GM23338 (cell line): ENCODE measurements at regions not wholly inside any gene's neighbourhood (a gene's known extent, or its start where the extent isn't known, plus 50 kb on each side); places are given as distances from the start of the nearest gene placed in this dataset.
A peak's percentile ranks its signal among the peaks of the same experiment; 100 is the strongest.

Source experiments
- ATAC-seq: fragments of 200-7000 bp; cut with Tn5 transposase; 3 replicates; pipeline ENCODE4 v1.9.1; 2020
- DNase-seq: peaks from one replicate; pipeline ENCODE4 v3.0.0-alpha.2; 2015; ENCODE audit warnings: low spot score
- H2AFZ ChIP-seq: fragments of 200-600 bp; sonication (generic); 2 replicates; pipeline ENCODE4 v1.8.0; 2016; ENCODE audit warnings: antibody characterized with exemption, mild to moderate bottlenecking, moderate library complexity
- H3F3A ChIP-seq: fragments of 200-600 bp; sonication (generic); replicated peaks from 2 replicates; pipeline ENCODE4 v1.8.0; 2017; ENCODE audit warnings: antibody characterized with exemption, mixed run types, low read depth
- H3K27ac ChIP-seq: fragments of 200-600 bp; sonication (generic); 2 replicates; pipeline ENCODE4 v1.6.1; 2016; ENCODE audit warnings: low read depth
- H3K27me3 ChIP-seq: fragments of 200-600 bp; sonication (generic); 2 replicates; pipeline ENCODE4 v1.8.0; 2016; ENCODE audit warnings: mild to moderate bottlenecking, mixed run types, moderate library complexity; ENCODE audit not compliant: insufficient read depth
- H3K36me3 ChIP-seq: fragments of 200-600 bp; sonication (generic); 2 replicates; pipeline ENCODE4 v1.8.0; 2016; ENCODE audit warnings: mild to moderate bottlenecking; ENCODE audit not compliant: insufficient read depth
- H3K4me1 ChIP-seq: fragments of 200-600 bp; sonication (generic); 2 replicates; pipeline ENCODE4 v1.8.0; 2016; ENCODE audit warnings: mild to moderate bottlenecking, moderate library complexity; ENCODE audit not compliant: insufficient read depth
- H3K4me2 ChIP-seq: fragments of 200-600 bp; sonication (generic); 2 replicates; pipeline ENCODE4 v1.7.1; 2017; ENCODE audit warnings: mixed run types
- H3K4me3 ChIP-seq: fragments of 200-600 bp; sonication (generic); 2 replicates; pipeline ENCODE4 v1.6.1; 2016; ENCODE audit warnings: mixed run types
- H3K79me2 ChIP-seq: fragments of 200-600 bp; sonication (generic); replicated peaks from 2 replicates; pipeline ENCODE4 v1.8.0; 2017; ENCODE audit warnings: mild to moderate bottlenecking; ENCODE audit not compliant: insufficient read depth
- H3K9me2 ChIP-seq: fragments of 200-600 bp; sonication (generic); 2 replicates; pipeline ENCODE4 v1.8.0; 2017; ENCODE audit not compliant: insufficient read depth
- H4K20me1 ChIP-seq: fragments of 200-600 bp; sonication (generic); replicated peaks from 2 replicates; pipeline ENCODE4 v1.8.0; 2017; ENCODE audit warnings: mild to moderate bottlenecking; ENCODE audit not compliant: insufficient read depth
- H3K27ac Mint-ChIP-seq: 2 replicates; pipeline ENCODE4 v1.8.0; 2020; ENCODE audit warnings: inconsistent platforms, mild to moderate bottlenecking, moderate library complexity, mixed read lengths
- H3K27me3 Mint-ChIP-seq: 3 replicates; pipeline ENCODE4 v1.8.0; 2022; ENCODE audit warnings: low read depth, mild to moderate bottlenecking, moderate library complexity, mixed read lengths, inconsistent platforms; ENCODE audit not compliant: insufficient read depth, poor library complexity
- H3K36me3 Mint-ChIP-seq: 3 replicates; pipeline ENCODE4 v1.8.0; 2021; ENCODE audit warnings: low read depth, mild to moderate bottlenecking, inconsistent platforms, moderate library complexity, mixed read lengths
- H3K4me1 Mint-ChIP-seq: 3 replicates; pipeline ENCODE4 v1.8.0; 2020; ENCODE audit warnings: mild to moderate bottlenecking, inconsistent platforms, mixed read lengths
- H3K4me3 Mint-ChIP-seq: 3 replicates; pipeline ENCODE4 v1.8.0; 2021; ENCODE audit warnings: moderate library complexity, mild to moderate bottlenecking, inconsistent platforms, mixed read lengths
- H3K9me3 Mint-ChIP-seq: 3 replicates; pipeline ENCODE4 v1.8.0; 2020; ENCODE audit warnings: moderate library complexity, mild to moderate bottlenecking, inconsistent platforms, mixed read lengths
- CREB1 ChIP-seq: fragments of 250-450 bp; sonication (Bioruptor Pico); IDR thresholded peaks from 2 replicates; pipeline ENCODE4 v1.5.0; 2020; ENCODE audit warnings: low read depth, mild to moderate bottlenecking, moderate library complexity
- CTCF ChIP-seq, 2 experiments: fragments of 200-600 bp in 1 of 2; sonication (generic) in 1 of 2; conservative IDR thresholded peaks; 2 replicates each; pipeline versions ENCODE4 v1.5.1 to v1.6.1; 2016 to 2017; ENCODE audit warnings: antibody characterized with exemption in 2 of 2, low read depth in 2 of 2, mild to moderate bottlenecking in 2 of 2, moderate library complexity in 1 of 2
- ETS1 ChIP-seq: IDR thresholded peaks from 2 replicates; pipeline ENCODE4 v1.6.1; 2016; ENCODE audit warnings: antibody characterized with exemption
- EZH2 ChIP-seq: fragments of 200-600 bp; sonication (generic); IDR thresholded peaks from one replicate; pipeline ENCODE4 v1.8.0; 2017; ENCODE audit warnings: antibody characterized with exemption, mild to moderate bottlenecking, low read depth; ENCODE audit not compliant: unreplicated experiment
- EZH2phosphoT487 ChIP-seq: fragments of 200-600 bp; sonication (generic); IDR thresholded peaks from one replicate; pipeline ENCODE4 v1.8.1; 2018; ENCODE audit warnings: antibody characterized with exemption; ENCODE audit not compliant: unreplicated experiment
- JUNB ChIP-seq: IDR thresholded peaks from one replicate; pipeline ENCODE4 v1.6.1; 2016; ENCODE audit warnings: antibody characterized with exemption; ENCODE audit not compliant: unreplicated experiment
- NANOG ChIP-seq: IDR thresholded peaks from 2 replicates; pipeline ENCODE4 v1.6.1; 2016; ENCODE audit warnings: antibody characterized with exemption, borderline replicate concordance
- POLR2AphosphoS5 ChIP-seq: IDR thresholded peaks from 2 replicates; pipeline ENCODE4 v1.6.1; 2016; ENCODE audit warnings: antibody characterized with exemption, low read depth
- REST ChIP-seq: IDR thresholded peaks from one replicate; pipeline ENCODE4 v1.6.1; 2018; ENCODE audit warnings: antibody characterized with exemption; ENCODE audit not compliant: unreplicated experiment
- STAT1 ChIP-seq: IDR thresholded peaks from one replicate; pipeline ENCODE4 v1.6.1; 2016; ENCODE audit warnings: antibody characterized with exemption; ENCODE audit not compliant: unreplicated experiment
- ZNF114 ChIP-seq: fragments of 250-450 bp; sonication (Bioruptor Pico); IDR thresholded peaks from 2 replicates; pipeline ENCODE4 v1.5.0; 2020; ENCODE audit warnings: mild to moderate bottlenecking, moderate library complexity
- ZNF331 ChIP-seq: fragments of 250-450 bp; sonication (Bioruptor Pico); IDR thresholded peaks from 2 replicates; pipeline ENCODE4 v1.5.0; 2020; ENCODE audit warnings: low read depth, mild to moderate bottlenecking, moderate library complexity
- ZNF462 ChIP-seq: fragments of 250-450 bp; sonication (Bioruptor Pico); IDR thresholded peaks from 2 replicates; pipeline ENCODE4 v1.5.0; 2020; ENCODE audit warnings: mild to moderate bottlenecking, moderate library complexity

GRCh38 chr13:72637561-72637960, 89.9 kb downstream of the MZT1 start:
- Mint-ChIP-seq H3K9me3 (no peaks in the 10 kb centered on the region), H3K27me3 (peaks cover 2% of the 10 kb centered on the region), H3K4me1 (peaks cover 30% of the 10 kb centered on the region), H3K27ac (no peak overlapping the region), H3K36me3 (no peaks in the 10 kb centered on the region), H3K4me3 (no peak overlapping the region)
- no peaks in the 10 kb centered on the region for H3K36me3 ChIP-seq
- H2AFZ ChIP-seq = no peak overlapping the region; the same call in 1 of the 2 replicates
- no peaks in the 10 kb centered on the region for H3F3A ChIP-seq
- H3K4me3 ChIP-seq = no peak overlapping the region
- no peaks in the 10 kb centered on the region for H4K20me1 ChIP-seq
- H3K4me1 ChIP-seq = peaks cover 26% of the 10 kb centered on the region
- H3K9me2 ChIP-seq = no peaks in the 10 kb centered on the region
- H3K4me2 ChIP-seq = no peak overlapping the region
- TF ChIP-seq EZH2phosphoT487 = no peak
- no peak for TF ChIP-seq NANOG
- no peak for TF ChIP-seq ZNF462 (CRISPR knock-in tag)
- no peak for TF ChIP-seq ZNF114
- TF ChIP-seq POLR2AphosphoS5 = no peak
- TF ChIP-seq JUNB = no peak
- TF ChIP-seq STAT1 = no peak
- no peak for TF ChIP-seq ZNF331
- no peak for TF ChIP-seq REST
- no peak for TF ChIP-seq ETS1
- TF ChIP-seq EZH2 = no peak
- no peak for TF ChIP-seq CREB1 (CRISPR knock-in tag)
- TF ChIP-seq CTCF (conservative IDR thresholded peaks at IDR 0.05; ENCODE audit: low read depth in 2 of 2) = no peak
- H3K27ac ChIP-seq = no peak overlapping the region
- H3K27me3 ChIP-seq = no peaks in the 10 kb centered on the region
- no peaks in the 10 kb centered on the region for H3K79me2 ChIP-seq
- peak; percentile 14 for DNase-seq
- peak; percentile 75 for ATAC-seq
